GM10248 (cell line): ENCODE measurements at regions not wholly inside any gene's neighbourhood (a gene's known extent, or its start where the extent isn't known, plus 50 kb on each side); places are given as distances from the start of the nearest gene placed in this dataset.

Experiments
- CTCF ChIA-PET: fragments of 300-600 bp; sonication (Branson Sonifier 250); formaldehyde crosslinking; extraction: SDS; loops from one replicate; lab custom pipeline; 2021; ENCODE audit warnings: antibody characterized with exemption; lab: Yijun Ruan, JAX
- POLR2A ChIA-PET: fragments of 350-650 bp; sonication (Branson Sonifier 250); formaldehyde crosslinking; extraction: SDS; loops from one replicate; lab custom pipeline; 2020; ENCODE audit warnings: antibody characterized with exemption; lab: Yijun Ruan, JAX
- DNase-seq: peaks from one replicate; pipeline ENCODE4 v3.0.0; 2012; ENCODE audit errors: extremely low spot score
- CTCF ChIP-seq: IDR thresholded peaks from 2 replicates; pipeline ENCODE4 v1.5.1; 2012; ENCODE audit warnings: mild to moderate bottlenecking, low read depth; ENCODE audit errors: extremely low read depth, missing control alignments, control extremely low read depth

- TF ChIP-seq CTCF, result no peak
Measured at GRCh38 chr5:39774605-39775004, 349.8 kb upstream of the DAB2 start.

DNA sequence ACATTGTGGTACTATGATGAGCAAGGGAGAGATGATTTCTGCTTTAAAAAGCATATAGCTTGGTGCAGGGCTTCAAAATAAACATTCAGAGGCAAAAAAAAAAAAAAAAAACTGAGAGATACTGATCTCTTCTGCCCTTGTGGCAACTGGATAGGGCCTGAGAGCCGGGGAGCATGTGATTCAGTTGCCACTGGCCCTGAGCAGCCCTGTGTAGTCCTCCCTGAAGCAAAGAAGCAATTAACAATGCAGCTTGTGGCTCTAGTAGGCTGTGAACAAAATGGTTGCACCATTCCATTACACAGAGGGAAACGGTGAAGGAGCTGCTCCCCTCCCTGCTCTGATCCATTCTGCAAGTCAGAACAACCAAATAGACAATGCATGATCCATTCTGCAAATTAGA is 347.5 kb upstream of the DAB2 start:
- CTCF ChIA-PET, result interaction anchor here (1.5 to 2.0 kb wide), 2 partner anchors 10 to 23 kb away, joined by 5 to 8 read pairs; no protein-coding TSS in a partner anchor
- DNase-seq, result no peak
- POLR2A ChIA-PET, result no interaction called here
- no peak for TF ChIP-seq CTCF

More at GRCh38 chr5:39774605-39775004, 349.8 kb upstream of the DAB2 start:
- no peak for DNase-seq
- POLR2A ChIA-PET, result no interaction called here
- CTCF ChIA-PET, result interaction anchor here (0.8 kb wide), 1 partner anchor 25 kb away, joined by 3 read pairs; no protein-coding TSS in a partner anchor

DNA sequence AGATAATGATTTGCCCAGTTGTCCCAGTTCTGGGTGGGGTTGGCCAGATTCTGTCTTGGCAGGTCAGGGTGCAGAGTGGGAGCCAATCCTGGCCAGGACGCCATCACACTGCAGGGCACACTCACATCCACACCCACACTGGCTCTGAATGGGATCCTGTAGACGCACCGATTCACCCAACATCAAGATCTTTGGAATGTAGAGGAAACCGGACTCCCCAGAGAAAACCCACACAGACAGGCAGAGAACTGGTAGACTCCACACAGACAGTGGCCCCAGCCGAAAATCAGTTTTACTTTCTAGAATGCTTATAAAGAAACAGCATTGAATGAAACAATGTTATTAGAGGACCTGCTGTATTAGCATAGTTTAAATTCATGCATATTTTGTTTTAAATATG is 343.1 kb upstream of the DAB2 start:
- POLR2A ChIA-PET, result no interaction called here
- no peak for DNase-seq
- CTCF ChIA-PET, result interaction anchor here (1.0 kb wide), 1 partner anchor 13 kb away, joined by 4 read pairs; no protein-coding TSS in a partner anchor
- no peak for TF ChIP-seq CTCF

DNA sequence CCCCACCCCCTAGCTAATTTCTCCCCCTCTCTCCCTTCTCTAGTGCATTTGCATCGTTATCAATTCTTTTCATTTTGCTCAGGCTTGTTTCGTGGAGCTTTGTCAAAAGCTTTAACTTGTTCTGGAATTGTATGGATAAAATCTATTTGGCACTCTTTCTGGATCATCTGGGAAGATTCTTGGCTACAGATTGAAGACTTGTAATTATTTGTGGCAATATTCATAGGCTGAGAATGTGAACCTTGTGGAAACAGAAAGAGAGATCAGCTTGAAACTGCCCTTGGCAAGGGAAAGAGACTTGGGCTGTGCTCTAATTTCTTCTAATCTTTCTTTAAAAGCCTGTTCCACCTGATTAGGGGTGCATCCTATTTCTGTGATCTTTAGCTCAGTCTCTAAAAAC is 340.6 kb upstream of the DAB2 start:
- CTCF ChIA-PET, result no interaction called here
- no peak for DNase-seq
- TF ChIP-seq CTCF, result no peak
- POLR2A ChIA-PET, result no interaction called here

GRCh38 chr5:39762761-39763160 is 338.0 kb upstream of the DAB2 start:
- DNase-seq, result no peak
- TF ChIP-seq CTCF, result no peak
- POLR2A ChIA-PET, result no interaction called here
- CTCF ChIA-PET, result interaction anchor here (1.3 to 2.1 kb wide), 2 partner anchors 8 to 110 kb away, joined by 3 to 8 read pairs; no protein-coding TSS in a partner anchor

- DNase-seq, result no peak
- no peak for TF ChIP-seq CTCF
- ChIA-PET POLR2A (no interaction called here), CTCF (interaction anchor here (2.1 kb wide), 1 partner anchor 10 kb away, joined by 8 read pairs; no protein-coding TSS in a partner anchor)
Measured at GRCh38 chr5:39761199-39761950, 336.6 kb upstream of the DAB2 start.
